Caco-2 (cell line): ENCODE measurements at regions not wholly inside any gene's neighbourhood (a gene's known extent, or its start where the extent isn't known, plus 50 kb on each side); places are given as distances from the start of the nearest gene placed in this dataset.

ENCODE experiments used
- BruUV-seq: library from RNA; stranded (reverse); fragments of 400-500 nt; replicated peaks from 2 replicates; lab custom pipeline; 2021; lab: Mats Ljungman, UMichigan
- CTCF ChIA-PET: fragments of 300-600 bp; sonication (Branson Sonifier 250); formaldehyde crosslinking; loops from one replicate; lab custom pipeline; 2022; ENCODE audit warnings: antibody characterized with exemption; lab: Charles Lee
- POLR2A ChIA-PET: fragments of 300-600 bp; sonication (Branson Sonifier 250); formaldehyde crosslinking; loops from one replicate; lab custom pipeline; 2022; ENCODE audit warnings: antibody characterized with exemption; lab: Charles Lee
- DNase-seq, 2 experiments: peaks; one replicate each; pipeline versions ENCODE4 v3.0.0 to v3.0.0-alpha.2; 2020 to 2022
- H3K27me3 ChIP-seq: replicated peaks from 2 replicates; pipeline ENCODE4 v1.6.0; 2011; ENCODE audit warnings: low read length; ENCODE audit not compliant: control insufficient read depth, insufficient read depth
- H3K36me3 ChIP-seq: 2 replicates; pipeline ENCODE4 v1.5.1; 2011; ENCODE audit warnings: low read length; ENCODE audit not compliant: control insufficient read depth, insufficient read depth
- H3K4me1 ChIP-seq: fragments of 250-450 bp; sonication (Bioruptor Pico); 2 replicates; pipeline ENCODE4 v1.5.1; 2020; ENCODE audit warnings: mild to moderate bottlenecking
- H3K4me3 ChIP-seq: 2 replicates; pipeline ENCODE4 v1.5.1; 2011; ENCODE audit warnings: low read depth, mild to moderate bottlenecking, control low read depth, low read length
- H3K9me3 ChIP-seq: fragments of 250-450 bp; sonication (Bioruptor Pico); 2 replicates; pipeline ENCODE4 v1.5.1; 2020; ENCODE audit warnings: mild to moderate bottlenecking, moderate library complexity
- H3K27ac Mint-ChIP-seq: one replicate; pipeline ENCODE4 v1.8.0; 2022; ENCODE audit warnings: mixed read lengths; ENCODE audit not compliant: unreplicated experiment
- H3K27me3 Mint-ChIP-seq: one replicate; pipeline ENCODE4 v1.8.0; 2022; ENCODE audit warnings: mixed read lengths; ENCODE audit not compliant: insufficient read depth, unreplicated experiment
- H3K36me3 Mint-ChIP-seq: one replicate; pipeline ENCODE4 v1.8.0; 2022; ENCODE audit warnings: mild to moderate bottlenecking, mixed read lengths; ENCODE audit not compliant: insufficient read depth, unreplicated experiment
- H3K4me1 Mint-ChIP-seq: one replicate; pipeline ENCODE4 v1.8.0; 2022; ENCODE audit warnings: low read depth, mixed read lengths; ENCODE audit not compliant: unreplicated experiment
- H3K4me3 Mint-ChIP-seq: one replicate; pipeline ENCODE4 v1.8.0; 2022; ENCODE audit warnings: mild to moderate bottlenecking, moderate library complexity, mixed read lengths; ENCODE audit not compliant: unreplicated experiment
- H3K9me3 Mint-ChIP-seq: one replicate; pipeline ENCODE4 v1.8.0; 2022; ENCODE audit warnings: mixed read lengths; ENCODE audit not compliant: unreplicated experiment
- intact Hi-C: fragments of 100-400 bp; cut with micrococcal nuclease; formaldehyde crosslinking; loops from one replicate; pipeline ENCODE4 v1.10.0; 2022; ENCODE audit not compliant: unreplicated experiment
- TF ChIP-seq, protein P1 (sequence below), 2 experiments: fragments of 200-600 bp in 1 of 2; IDR thresholded peaks; 1 replicate in 1 of 2; 2 replicates in 1 of 2; pipeline versions ENCODE4 v1.5.1 to v1.8.0; 2011 to 2022; ENCODE audit warnings: antibody characterized with exemption in 1 of 2, control low read depth in 1 of 2, inconsistent platforms in 1 of 2, low read depth in 1 of 2, low read length in 1 of 2, mild to moderate bottlenecking in 1 of 2, moderate library complexity in 1 of 2; ENCODE audit not compliant: insufficient read depth in 1 of 2, severe bottlenecking in 1 of 2, unreplicated experiment in 1 of 2

GRCh38 chr13:76768384-76768783 lies 117.8 kb downstream of the KCTD12 start:
- TF ChIP-seq, protein P1, sequence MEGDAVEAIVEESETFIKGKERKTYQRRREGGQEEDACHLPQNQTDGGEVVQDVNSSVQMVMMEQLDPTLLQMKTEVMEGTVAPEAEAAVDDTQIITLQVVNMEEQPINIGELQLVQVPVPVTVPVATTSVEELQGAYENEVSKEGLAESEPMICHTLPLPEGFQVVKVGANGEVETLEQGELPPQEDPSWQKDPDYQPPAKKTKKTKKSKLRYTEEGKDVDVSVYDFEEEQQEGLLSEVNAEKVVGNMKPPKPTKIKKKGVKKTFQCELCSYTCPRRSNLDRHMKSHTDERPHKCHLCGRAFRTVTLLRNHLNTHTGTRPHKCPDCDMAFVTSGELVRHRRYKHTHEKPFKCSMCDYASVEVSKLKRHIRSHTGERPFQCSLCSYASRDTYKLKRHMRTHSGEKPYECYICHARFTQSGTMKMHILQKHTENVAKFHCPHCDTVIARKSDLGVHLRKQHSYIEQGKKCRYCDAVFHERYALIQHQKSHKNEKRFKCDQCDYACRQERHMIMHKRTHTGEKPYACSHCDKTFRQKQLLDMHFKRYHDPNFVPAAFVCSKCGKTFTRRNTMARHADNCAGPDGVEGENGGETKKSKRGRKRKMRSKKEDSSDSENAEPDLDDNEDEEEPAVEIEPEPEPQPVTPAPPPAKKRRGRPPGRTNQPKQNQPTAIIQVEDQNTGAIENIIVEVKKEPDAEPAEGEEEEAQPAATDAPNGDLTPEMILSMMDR (IDR thresholded peaks at IDR 0.05; ENCODE audit: insufficient read depth in 1 of 2, low read depth in 1 of 2, low read length in 1 of 2, severe bottlenecking in 1 of 2, unreplicated experiment in 1 of 2): no peak
- no peaks in the 10 kb centered on the region for H3K36me3 Mint-ChIP-seq
- H3K9me3 ChIP-seq: no peaks in the 10 kb centered on the region
- no peak overlapping the region for H3K4me3 Mint-ChIP-seq
- H3K27me3 ChIP-seq: no peaks in the 10 kb centered on the region
- intact Hi-C loops: no loop called here
- no peaks in the 10 kb centered on the region for H3K36me3 ChIP-seq
- no peaks in the 10 kb centered on the region for H3K4me1 ChIP-seq
- no peak overlapping the region for H3K4me3 ChIP-seq
- H3K27ac Mint-ChIP-seq: no peak overlapping the region
- DNase-seq: no peak
- H3K4me1 Mint-ChIP-seq: no peaks in the 10 kb centered on the region
- CTCF ChIA-PET: no interaction called here
- peaks cover 10% of the 10 kb centered on the region for H3K27me3 Mint-ChIP-seq
- no TSS peak for BruUV-seq
- no peaks in the 10 kb centered on the region for H3K9me3 Mint-ChIP-seq
- POLR2A ChIA-PET: no interaction called here

DNA sequence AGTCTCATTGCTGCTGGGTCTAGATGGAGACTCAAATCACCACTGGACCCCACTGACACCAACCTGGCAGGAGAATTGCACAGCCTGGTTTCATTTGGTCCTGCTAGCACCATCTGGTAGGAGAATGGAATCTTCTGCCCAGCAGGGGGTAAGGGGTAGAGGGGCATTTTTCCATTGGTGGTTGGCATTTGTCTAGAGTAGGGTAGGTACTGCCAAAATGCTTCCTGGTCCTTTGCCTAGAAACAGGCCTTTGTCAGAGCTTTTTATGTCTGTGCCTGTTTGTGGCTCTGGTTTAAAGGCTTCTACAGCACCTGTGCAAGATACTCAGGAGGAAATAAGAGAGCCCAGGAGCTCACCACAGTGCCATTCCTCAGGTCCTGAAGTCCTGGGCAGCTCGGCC lies 121.3 kb downstream of the KCTD12 start:
- POLR2A ChIA-PET: no interaction called here
- DNase-seq: no peak
- TF ChIP-seq, protein P1 (IDR thresholded peaks at IDR 0.05; ENCODE audit: insufficient read depth in 1 of 2, low read depth in 1 of 2, low read length in 1 of 2, severe bottlenecking in 1 of 2, unreplicated experiment in 1 of 2): no peak
- Histone ChIP-seq H3K9me3 (no peaks in the 10 kb centered on the region), H3K27me3 (no peaks in the 10 kb centered on the region), H3K4me1 (no peaks in the 10 kb centered on the region), H3K36me3 (no peaks in the 10 kb centered on the region), H3K4me3 (no peak overlapping the region)
- CTCF ChIA-PET: no interaction called here
- Mint-ChIP-seq H3K4me1 (no peaks in the 10 kb centered on the region), H3K36me3 (no peaks in the 10 kb centered on the region), H3K27ac (no peak overlapping the region), H3K9me3 (no peaks in the 10 kb centered on the region), H3K4me3 (no peak overlapping the region), H3K27me3 (no peaks in the 10 kb centered on the region)
- intact Hi-C loops: no loop called here
- BruUV-seq: no TSS peak

GRCh38 chr13:76764429-76764828 lies 121.8 kb downstream of the KCTD12 start:
- Histone ChIP-seq H3K36me3 (no peaks in the 10 kb centered on the region), H3K4me3 (no peak overlapping the region), H3K9me3 (no peaks in the 10 kb centered on the region), H3K27me3 (no peaks in the 10 kb centered on the region), H3K4me1 (no peaks in the 10 kb centered on the region)
- no TSS peak for BruUV-seq
- Mint-ChIP-seq H3K4me3 (no peak overlapping the region), H3K27me3 (no peaks in the 10 kb centered on the region), H3K4me1 (no peaks in the 10 kb centered on the region), H3K27ac (no peak overlapping the region), H3K9me3 (no peaks in the 10 kb centered on the region), H3K36me3 (no peaks in the 10 kb centered on the region)
- ChIA-PET POLR2A (no interaction called here), CTCF (no interaction called here)
- no peak for DNase-seq
- TF ChIP-seq, protein P1 (IDR thresholded peaks at IDR 0.05; ENCODE audit: insufficient read depth in 1 of 2, low read depth in 1 of 2, low read length in 1 of 2, severe bottlenecking in 1 of 2, unreplicated experiment in 1 of 2): no peak
- intact Hi-C loops: no loop called here
